GM12891 (cell line): ENCODE measurements at regions not wholly inside any gene's neighbourhood (a gene's known extent, or its start where the extent isn't known, plus 50 kb on each side); places are given as distances from the start of the nearest gene placed in this dataset.

Source experiments
- POLR2A ChIP-seq: IDR thresholded peaks from 2 replicates; pipeline ENCODE4 v1.6.1; 2011; ENCODE audit warnings: low read depth, low read length, control low read depth
- POLR2AphosphoS5 ChIP-seq: IDR thresholded peaks from 2 replicates; pipeline ENCODE4 v1.6.1; 2011; ENCODE audit warnings: low read depth, low read length, control low read depth
- TAF1 ChIP-seq: IDR thresholded peaks from 2 replicates; pipeline ENCODE4 v1.6.1; 2011; ENCODE audit warnings: low read depth, low read length, control low read depth

DNA sequence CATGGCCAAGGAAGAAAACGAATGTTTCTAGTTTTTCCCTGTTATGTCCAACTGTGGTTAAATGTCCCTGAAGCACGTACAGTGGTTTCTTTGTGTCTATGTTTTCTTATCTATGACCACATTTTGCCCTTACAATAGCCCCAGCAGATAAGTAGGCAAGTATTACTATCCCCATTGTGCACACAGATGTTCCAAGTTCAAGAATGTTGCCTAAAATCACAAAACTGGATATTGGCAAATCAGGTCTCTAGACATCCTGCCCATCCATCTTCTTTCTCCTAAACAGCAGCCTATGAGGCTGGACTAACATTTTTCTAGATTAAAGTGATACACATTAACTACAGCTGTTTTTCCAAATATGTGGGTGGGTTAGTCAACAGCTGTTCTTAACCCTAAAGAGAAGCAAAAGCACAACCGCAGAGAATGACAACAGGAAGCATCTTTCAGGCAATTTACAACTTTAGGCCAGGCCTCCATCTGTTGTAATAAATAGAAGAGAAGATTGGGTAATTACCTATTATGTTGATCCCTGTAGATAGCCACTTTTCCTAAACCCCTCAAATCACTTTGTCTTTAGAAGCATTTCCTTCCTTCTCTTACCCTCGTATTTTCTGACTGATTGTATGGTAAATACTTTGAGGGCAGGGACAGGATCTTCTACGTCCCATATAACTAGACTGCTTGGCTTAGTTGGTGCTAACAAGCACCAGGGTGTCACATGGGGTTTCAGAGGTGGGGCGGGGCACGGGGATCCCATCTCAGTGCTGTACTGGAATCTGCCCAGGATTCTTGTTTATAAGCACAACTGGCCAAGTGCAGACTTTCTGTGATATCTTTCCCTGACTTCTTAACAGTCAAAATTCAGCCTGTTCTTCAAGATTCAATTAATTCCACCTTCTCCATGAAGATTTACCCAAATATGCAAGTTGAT, 132.1 kb upstream of the SETBP1 start:
- TF ChIP-seq TAF1, result no peak
- TF ChIP-seq POLR2AphosphoS5, result no peak
- no peak for TF ChIP-seq POLR2A
